Panc1 (cell line): ENCODE measurements at regions not wholly inside any gene's neighbourhood (a gene's known extent, or its start where the extent isn't known, plus 50 kb on each side); places are given as distances from the start of the nearest gene placed in this dataset.

ENCODE experiments used
- ATAC-seq: fragments of 200-7000 bp; cut with Tn5 transposase; 2 replicates; pipeline ENCODE4 v1.9.1; 2020; ENCODE audit warnings: mild to moderate bottlenecking, moderate library complexity
- BruUV-seq: library from RNA; stranded (reverse); fragments of 400-500 nt; replicated peaks from 2 replicates; lab custom pipeline; 2021; lab: Mats Ljungman, UMichigan
- CTCF ChIA-PET: fragments of 300-600 bp; sonication (Branson Sonifier 250); formaldehyde crosslinking; loops from one replicate; lab custom pipeline; 2022; ENCODE audit warnings: antibody characterized with exemption; lab: Charles Lee
- POLR2A ChIA-PET: fragments of 300-600 bp; sonication (Branson Sonifier 250); formaldehyde crosslinking; loops from one replicate; lab custom pipeline; 2022; ENCODE audit warnings: antibody characterized with exemption; lab: Charles Lee
- DNase-seq: peaks from one replicate; pipeline ENCODE4 v3.0.0-alpha.2; 2010; ENCODE audit warnings: low read depth, low spot score
- H3K27ac ChIP-seq: 2 replicates; pipeline ENCODE4 v1.5.1; 2011; ENCODE audit warnings: mild to moderate bottlenecking, low read length, inconsistent platforms
- H3K27me3 ChIP-seq: fragments of 200-500 bp; sonication (Bioruptor generic); 2 replicates; pipeline ENCODE4 v1.6.0; 2014; ENCODE audit warnings: low read length, inconsistent platforms; ENCODE audit not compliant: control insufficient read depth, insufficient read depth
- H3K36me3 ChIP-seq: fragments of 200-500 bp; sonication (Bioruptor generic); 2 replicates; pipeline ENCODE4 v1.5.1; 2014; ENCODE audit warnings: inconsistent platforms, mild to moderate bottlenecking, low read length, moderate library complexity; ENCODE audit not compliant: control insufficient read depth, insufficient read depth
- H3K4me1 ChIP-seq: 2 replicates; pipeline ENCODE4 v1.5.1; 2011; ENCODE audit warnings: inconsistent platforms, mild to moderate bottlenecking, low read length, moderate library complexity; ENCODE audit not compliant: control insufficient read depth, insufficient read depth
- H3K4me3 ChIP-seq, 2 experiments: 2 replicates each; pipeline ENCODE4 v1.5.1; 2011 to 2012; ENCODE audit warnings: low read depth in 2 of 2, low read length in 2 of 2, mild to moderate bottlenecking in 2 of 2, inconsistent platforms in 1 of 2, moderate library complexity in 1 of 2
- H3K9me3 ChIP-seq: fragments of 200-500 bp; sonication (Bioruptor generic); 2 replicates; pipeline ENCODE4 v1.5.1; 2014; ENCODE audit warnings: low read depth, mild to moderate bottlenecking, inconsistent platforms, low read length, moderate library complexity; ENCODE audit not compliant: control insufficient read depth, insufficient read depth
- CTCF ChIP-seq: fragments of 450-650 bp; IDR thresholded peaks from 2 replicates; pipeline ENCODE4 v1.5.1; 2017; ENCODE audit warnings: mild to moderate bottlenecking
- POLR2AphosphoS5 ChIP-seq: IDR thresholded peaks from 2 replicates; pipeline ENCODE4 v1.6.1; 2012; ENCODE audit warnings: mild to moderate bottlenecking, low read depth, low read length, moderate library complexity
- REST ChIP-seq, 2 experiments: IDR thresholded peaks; 2 replicates each; pipeline ENCODE4 v1.6.1; 2011 to 2012; ENCODE audit warnings: low read depth in 2 of 2, control low read depth in 1 of 2, low read length in 1 of 2, mild to moderate bottlenecking in 1 of 2, moderate library complexity in 1 of 2; ENCODE audit not compliant: insufficient read depth in 1 of 2
- SIN3A ChIP-seq: IDR thresholded peaks from 2 replicates; pipeline ENCODE4 v1.6.1; 2012; ENCODE audit warnings: low read depth, mild to moderate bottlenecking, low read length, moderate library complexity, borderline replicate concordance; ENCODE audit not compliant: insufficient read depth
- TCF7L2 ChIP-seq: IDR thresholded peaks from 2 replicates; pipeline ENCODE4 v1.6.1; 2011; ENCODE audit warnings: mild to moderate bottlenecking, low read depth, low read length, inconsistent platforms
- in situ Hi-C: cut with HindIII; loops from 2 replicates; pipeline ENCODE4 v1.10.0; 2016; ENCODE audit warnings: low sequenced_read_pairs, low pct_unique_long_range_greater_than_20kb
- intact Hi-C: fragments of 100-400 bp; cut with micrococcal nuclease; formaldehyde crosslinking; loops from one replicate; pipeline ENCODE4 v1.10.0; 2022; ENCODE audit not compliant: unreplicated experiment

GRCh38 chr14:55822906-55823305, 242.9 kb downstream of the KTN1 start:
- in situ Hi-C loops (no loop called here), intact Hi-C loops (no loop called here)
- no peak for DNase-seq
- ChIA-PET CTCF (no interaction called here), POLR2A (no interaction called here)
- no TSS peak for BruUV-seq
- no peaks in the 10 kb centered on the region for H3K4me1 ChIP-seq
- no peak overlapping the region for H3K27ac ChIP-seq
- ATAC-seq: no peak
- H3K36me3 ChIP-seq: no peaks in the 10 kb centered on the region
- TF ChIP-seq REST (IDR thresholded peaks at IDR 0.05; ENCODE audit: insufficient read depth in 1 of 2, low read depth in 2 of 2, low read length in 1 of 2) (no peak), CTCF (no peak)
- no peaks in the 10 kb centered on the region; the same call in 1 of the 2 replicates for H3K27me3 ChIP-seq
- no peaks in the 10 kb centered on the region for H3K9me3 ChIP-seq
- no peak overlapping the region for H3K4me3 ChIP-seq

GRCh38 chr14:55832122-55832911, 252.3 kb downstream of the KTN1 start:
- no peaks in the 10 kb centered on the region for H3K27me3 ChIP-seq
- no peaks in the 10 kb centered on the region for H3K4me1 ChIP-seq
- DNase-seq (no peak), ATAC-seq (peak; percentile 78)
- ChIA-PET CTCF (no interaction called here), POLR2A (no interaction called here)
- intact Hi-C loops (no loop called here), in situ Hi-C loops (no loop called here)
- no TSS peak for BruUV-seq
- TF ChIP-seq SIN3A: no peak
- no peak for TF ChIP-seq REST (IDR thresholded peaks at IDR 0.05; ENCODE audit: insufficient read depth in 1 of 2, low read depth in 2 of 2, low read length in 1 of 2)
- TF ChIP-seq POLR2AphosphoS5: no peak
- no peak for TF ChIP-seq CTCF
- no peak for TF ChIP-seq TCF7L2
- no peak overlapping the region for H3K4me3 ChIP-seq
- H3K9me3 ChIP-seq: no peaks in the 10 kb centered on the region
- no peak overlapping the region for H3K27ac ChIP-seq
- H3K36me3 ChIP-seq: no peaks in the 10 kb centered on the region
